GM18511 (cell line): ENCODE measurements at regions not wholly inside any gene's neighbourhood (a gene's known extent, or its start where the extent isn't known, plus 50 kb on each side); places are given as distances from the start of the nearest gene placed in this dataset.

ENCODE experiments used
- ATAC-seq: cut with Tn5 transposase; IDR thresholded peaks from one replicate; pipeline ENCODE4 v1.9.1; 2021; ENCODE audit warnings: mild to moderate bottlenecking, moderate library complexity; ENCODE audit not compliant: unreplicated experiment

GRCh38 chr10:123449234-123449962 lies 216.8 kb upstream of the GPR26 start:
- no peak for ATAC-seq

- no peak for ATAC-seq
These were observed 215.1 kb upstream of the GPR26 start for GRCh38 chr10:123450956-123451605.

- no peak for ATAC-seq
These were observed 214.4 kb upstream of the GPR26 start for GRCh38 chr10:123451618-123452245.

GRCh38 chr10:123454987-123455386 lies 211.2 kb upstream of the GPR26 start:
- no peak for ATAC-seq

- ATAC-seq: no peak
These were observed 210.3 kb upstream of the GPR26 start for GRCh38 chr10:123455861-123456260.

- ATAC-seq: no peak
These were observed 207.2 kb upstream of the GPR26 start for GRCh38 chr10:123458933-123459332.

- no peak for ATAC-seq
These were observed 206.6 kb upstream of the GPR26 start for GRCh38 chr10:123459371-123460091.

GRCh38 chr10:123462246-123462645 lies 203.9 kb upstream of the GPR26 start:
- no peak for ATAC-seq

GRCh38 chr10:123462756-123463155 lies 203.4 kb upstream of the GPR26 start:
- ATAC-seq: no peak

GRCh38 chr10:123463181-123463580 lies 203.0 kb upstream of the GPR26 start:
- ATAC-seq: no peak

GRCh38 chr10:123463698-123464097 lies 202.5 kb upstream of the GPR26 start:
- ATAC-seq: no peak

GRCh38 chr10:123464430-123465323 lies 201.5 kb upstream of the GPR26 start:
- ATAC-seq: no peak

- no peak for ATAC-seq
These were observed 195.7 kb upstream of the GPR26 start for GRCh38 chr10:123470336-123470921.

- no peak for ATAC-seq
These were observed 194.3 kb upstream of the GPR26 start for GRCh38 chr10:123471811-123472210.

GRCh38 chr10:123472606-123473005 lies 193.5 kb upstream of the GPR26 start:
- no peak for ATAC-seq

GRCh38 chr10:123474700-123475099 lies 191.5 kb upstream of the GPR26 start:
- no peak for ATAC-seq

GRCh38 chr10:123475466-123475865 lies 190.7 kb upstream of the GPR26 start:
- no peak for ATAC-seq

GRCh38 chr10:123478116-123478515 lies 188.0 kb upstream of the GPR26 start:
- no peak for ATAC-seq

- no peak for ATAC-seq
These were observed 186.5 kb upstream of the GPR26 start for GRCh38 chr10:123479640-123480039.

GRCh38 chr10:123480344-123480743 lies 185.8 kb upstream of the GPR26 start:
- no peak for ATAC-seq
